AG10803 (cell line): ENCODE measurements at regions not wholly inside any gene's neighbourhood (a gene's known extent, or its start where the extent isn't known, plus 50 kb on each side); places are given as distances from the start of the nearest gene placed in this dataset.
A peak's percentile ranks its signal among the peaks of the same experiment; 100 is the strongest.

Experiments
- DNase-seq: peaks from one replicate; pipeline ENCODE4 v3.0.0; 2010; ENCODE audit warnings: low read depth
- H3K4me3 ChIP-seq: 2 replicates; pipeline ENCODE4 v1.5.1; 2011; ENCODE audit warnings: mild to moderate bottlenecking, low read length, control low read depth
- TF ChIP-seq, protein P1 (sequence below): conservative IDR thresholded peaks from 2 replicates; pipeline ENCODE4 v1.5.1; 2011; ENCODE audit warnings: mild to moderate bottlenecking, low read length, control low read depth, inconsistent platforms

DNA sequence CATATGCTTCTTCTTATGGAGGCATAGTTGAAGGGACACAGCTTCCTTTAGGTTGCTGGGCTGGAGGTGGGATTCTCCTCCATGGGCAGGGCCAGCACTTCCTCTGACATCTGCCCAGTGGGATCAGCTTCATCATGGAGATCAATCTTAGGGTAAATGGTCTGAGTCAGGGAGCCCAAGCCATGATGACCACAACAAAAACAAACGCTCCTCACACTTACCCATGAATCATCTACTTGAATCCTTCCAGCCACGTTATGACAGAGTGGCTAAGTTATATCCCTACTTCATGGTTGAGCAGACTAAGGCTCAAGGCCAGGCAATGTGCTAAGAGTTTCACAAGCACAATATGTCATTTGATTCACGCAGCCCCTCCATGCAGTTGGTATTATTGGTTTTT, 87.2 kb upstream of the NMNAT3 start:
- DNase-seq, result peak; percentile 82
- TF ChIP-seq, protein P1, sequence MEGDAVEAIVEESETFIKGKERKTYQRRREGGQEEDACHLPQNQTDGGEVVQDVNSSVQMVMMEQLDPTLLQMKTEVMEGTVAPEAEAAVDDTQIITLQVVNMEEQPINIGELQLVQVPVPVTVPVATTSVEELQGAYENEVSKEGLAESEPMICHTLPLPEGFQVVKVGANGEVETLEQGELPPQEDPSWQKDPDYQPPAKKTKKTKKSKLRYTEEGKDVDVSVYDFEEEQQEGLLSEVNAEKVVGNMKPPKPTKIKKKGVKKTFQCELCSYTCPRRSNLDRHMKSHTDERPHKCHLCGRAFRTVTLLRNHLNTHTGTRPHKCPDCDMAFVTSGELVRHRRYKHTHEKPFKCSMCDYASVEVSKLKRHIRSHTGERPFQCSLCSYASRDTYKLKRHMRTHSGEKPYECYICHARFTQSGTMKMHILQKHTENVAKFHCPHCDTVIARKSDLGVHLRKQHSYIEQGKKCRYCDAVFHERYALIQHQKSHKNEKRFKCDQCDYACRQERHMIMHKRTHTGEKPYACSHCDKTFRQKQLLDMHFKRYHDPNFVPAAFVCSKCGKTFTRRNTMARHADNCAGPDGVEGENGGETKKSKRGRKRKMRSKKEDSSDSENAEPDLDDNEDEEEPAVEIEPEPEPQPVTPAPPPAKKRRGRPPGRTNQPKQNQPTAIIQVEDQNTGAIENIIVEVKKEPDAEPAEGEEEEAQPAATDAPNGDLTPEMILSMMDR, result no peak
- H3K4me3 ChIP-seq, result no peak overlapping the region

GRCh38 chr3:139764069-139764905, 86.5 kb upstream of the NMNAT3 start:
- DNase-seq, result no peak
- TF ChIP-seq, protein P1, result no peak
- no peak overlapping the region for H3K4me3 ChIP-seq

- TF ChIP-seq, protein P1, result no peak
- DNase-seq, result no peak
- H3K4me3 ChIP-seq, result no peak overlapping the region
Measured at GRCh38 chr3:139762302-139762701, 84.5 kb upstream of the NMNAT3 start.

DNA sequence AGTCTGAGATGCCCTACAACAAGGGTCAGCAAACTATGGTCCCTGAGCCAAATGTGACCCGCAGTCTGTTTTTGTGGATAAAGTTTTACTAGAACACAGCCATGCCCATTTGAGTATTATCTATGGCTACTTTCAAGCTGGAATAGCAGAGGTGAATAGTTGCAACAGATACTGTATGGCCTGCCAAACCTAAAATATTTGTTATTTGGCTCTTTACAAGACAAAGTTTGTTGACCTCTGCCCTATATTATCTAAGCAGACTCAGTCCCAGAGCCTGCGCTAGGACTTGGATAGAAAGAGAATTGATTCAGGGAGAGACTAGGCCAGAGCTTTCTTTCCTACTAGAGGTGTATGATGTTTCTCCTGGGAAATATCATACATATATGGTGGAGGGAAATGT, 81.7 kb upstream of the NMNAT3 start:
- peak; percentile 36 for DNase-seq
- TF ChIP-seq, protein P1, result no peak
- no peak overlapping the region for H3K4me3 ChIP-seq

DNA sequence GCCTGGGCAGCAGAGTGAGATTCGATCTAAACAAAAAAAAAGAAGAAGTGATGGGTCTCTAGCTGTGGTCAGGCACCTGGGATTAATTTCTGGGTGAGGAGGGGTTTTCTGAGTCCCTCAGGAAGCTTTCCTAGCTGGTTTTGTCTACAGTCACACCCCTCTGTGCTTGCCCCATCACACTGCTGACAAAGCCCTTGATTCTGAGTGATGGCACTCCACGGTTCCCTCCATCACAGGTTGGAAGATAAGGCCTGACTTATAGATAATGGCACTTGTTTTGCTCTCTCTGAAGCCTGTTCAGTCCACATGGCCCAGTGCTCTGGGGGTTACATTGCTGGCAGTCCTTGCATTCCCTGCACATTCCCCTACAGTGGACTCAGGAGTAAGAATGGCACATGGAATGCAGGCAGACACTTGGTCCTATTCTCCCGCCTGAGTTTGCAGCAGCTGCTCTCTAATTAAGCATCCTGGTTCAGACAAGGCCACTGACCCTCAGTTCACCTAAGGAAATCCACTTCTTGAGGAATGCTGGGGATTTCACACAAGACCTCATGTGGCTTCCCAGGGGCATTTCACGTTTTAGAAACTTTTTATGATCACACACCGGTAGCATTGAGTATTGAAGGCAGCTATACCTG, 81.0 kb upstream of the NMNAT3 start:
- TF ChIP-seq, protein P1, result no peak
- peak; percentile 87 for DNase-seq
- no peak overlapping the region for H3K4me3 ChIP-seq

- no peak for DNase-seq
- TF ChIP-seq, protein P1, result no peak
- H3K4me3 ChIP-seq, result no peak overlapping the region
Measured at GRCh38 chr3:139757448-139758030, 79.8 kb upstream of the NMNAT3 start.
